GM23338 (cell line): ENCODE measurements at regions not wholly inside any gene's neighbourhood (a gene's known extent, or its start where the extent isn't known, plus 50 kb on each side); places are given as distances from the start of the nearest gene placed in this dataset.

Source experiments
- ATAC-seq: fragments of 200-7000 bp; cut with Tn5 transposase; 3 replicates; pipeline ENCODE4 v1.9.1; 2020
- DNase-seq: peaks from one replicate; pipeline ENCODE4 v3.0.0-alpha.2; 2015; ENCODE audit warnings: low spot score
- H2AFZ ChIP-seq: fragments of 200-600 bp; sonication (generic); 2 replicates; pipeline ENCODE4 v1.8.0; 2016; ENCODE audit warnings: antibody characterized with exemption, mild to moderate bottlenecking, moderate library complexity
- H3F3A ChIP-seq: fragments of 200-600 bp; sonication (generic); replicated peaks from 2 replicates; pipeline ENCODE4 v1.8.0; 2017; ENCODE audit warnings: antibody characterized with exemption, mixed run types, low read depth
- H3K27ac ChIP-seq: fragments of 200-600 bp; sonication (generic); 2 replicates; pipeline ENCODE4 v1.6.1; 2016; ENCODE audit warnings: low read depth
- H3K27me3 ChIP-seq: fragments of 200-600 bp; sonication (generic); 2 replicates; pipeline ENCODE4 v1.8.0; 2016; ENCODE audit warnings: mild to moderate bottlenecking, mixed run types, moderate library complexity; ENCODE audit not compliant: insufficient read depth
- H3K36me3 ChIP-seq: fragments of 200-600 bp; sonication (generic); 2 replicates; pipeline ENCODE4 v1.8.0; 2016; ENCODE audit warnings: mild to moderate bottlenecking; ENCODE audit not compliant: insufficient read depth
- H3K4me1 ChIP-seq: fragments of 200-600 bp; sonication (generic); 2 replicates; pipeline ENCODE4 v1.8.0; 2016; ENCODE audit warnings: mild to moderate bottlenecking, moderate library complexity; ENCODE audit not compliant: insufficient read depth
- H3K4me2 ChIP-seq: fragments of 200-600 bp; sonication (generic); 2 replicates; pipeline ENCODE4 v1.7.1; 2017; ENCODE audit warnings: mixed run types
- H3K4me3 ChIP-seq: fragments of 200-600 bp; sonication (generic); 2 replicates; pipeline ENCODE4 v1.6.1; 2016; ENCODE audit warnings: mixed run types
- H3K79me2 ChIP-seq: fragments of 200-600 bp; sonication (generic); replicated peaks from 2 replicates; pipeline ENCODE4 v1.8.0; 2017; ENCODE audit warnings: mild to moderate bottlenecking; ENCODE audit not compliant: insufficient read depth
- H3K9me2 ChIP-seq: fragments of 200-600 bp; sonication (generic); 2 replicates; pipeline ENCODE4 v1.8.0; 2017; ENCODE audit not compliant: insufficient read depth
- H4K20me1 ChIP-seq: fragments of 200-600 bp; sonication (generic); replicated peaks from 2 replicates; pipeline ENCODE4 v1.8.0; 2017; ENCODE audit warnings: mild to moderate bottlenecking; ENCODE audit not compliant: insufficient read depth
- H3K27ac Mint-ChIP-seq: 2 replicates; pipeline ENCODE4 v1.8.0; 2020; ENCODE audit warnings: inconsistent platforms, mild to moderate bottlenecking, moderate library complexity, mixed read lengths
- H3K27me3 Mint-ChIP-seq: 3 replicates; pipeline ENCODE4 v1.8.0; 2022; ENCODE audit warnings: low read depth, mild to moderate bottlenecking, moderate library complexity, mixed read lengths, inconsistent platforms; ENCODE audit not compliant: insufficient read depth, poor library complexity
- H3K36me3 Mint-ChIP-seq: 3 replicates; pipeline ENCODE4 v1.8.0; 2021; ENCODE audit warnings: low read depth, mild to moderate bottlenecking, inconsistent platforms, moderate library complexity, mixed read lengths
- H3K4me1 Mint-ChIP-seq: 3 replicates; pipeline ENCODE4 v1.8.0; 2020; ENCODE audit warnings: mild to moderate bottlenecking, inconsistent platforms, mixed read lengths
- H3K4me3 Mint-ChIP-seq: 3 replicates; pipeline ENCODE4 v1.8.0; 2021; ENCODE audit warnings: moderate library complexity, mild to moderate bottlenecking, inconsistent platforms, mixed read lengths
- H3K9me3 Mint-ChIP-seq: 3 replicates; pipeline ENCODE4 v1.8.0; 2020; ENCODE audit warnings: moderate library complexity, mild to moderate bottlenecking, inconsistent platforms, mixed read lengths
- CREB1 ChIP-seq: fragments of 250-450 bp; sonication (Bioruptor Pico); IDR thresholded peaks from 2 replicates; pipeline ENCODE4 v1.5.0; 2020; ENCODE audit warnings: low read depth, mild to moderate bottlenecking, moderate library complexity
- CTCF ChIP-seq, 2 experiments: fragments of 200-600 bp in 1 of 2; sonication (generic) in 1 of 2; conservative IDR thresholded peaks; 2 replicates each; pipeline versions ENCODE4 v1.5.1 to v1.6.1; 2016 to 2017; ENCODE audit warnings: antibody characterized with exemption in 2 of 2, low read depth in 2 of 2, mild to moderate bottlenecking in 2 of 2, moderate library complexity in 1 of 2
- EZH2 ChIP-seq: fragments of 200-600 bp; sonication (generic); IDR thresholded peaks from one replicate; pipeline ENCODE4 v1.8.0; 2017; ENCODE audit warnings: antibody characterized with exemption, mild to moderate bottlenecking, low read depth; ENCODE audit not compliant: unreplicated experiment
- EZH2phosphoT487 ChIP-seq: fragments of 200-600 bp; sonication (generic); IDR thresholded peaks from one replicate; pipeline ENCODE4 v1.8.1; 2018; ENCODE audit warnings: antibody characterized with exemption; ENCODE audit not compliant: unreplicated experiment
- JUNB ChIP-seq: IDR thresholded peaks from one replicate; pipeline ENCODE4 v1.6.1; 2016; ENCODE audit warnings: antibody characterized with exemption; ENCODE audit not compliant: unreplicated experiment
- NANOG ChIP-seq: IDR thresholded peaks from 2 replicates; pipeline ENCODE4 v1.6.1; 2016; ENCODE audit warnings: antibody characterized with exemption, borderline replicate concordance
- POLR2AphosphoS5 ChIP-seq: IDR thresholded peaks from 2 replicates; pipeline ENCODE4 v1.6.1; 2016; ENCODE audit warnings: antibody characterized with exemption, low read depth
- REST ChIP-seq: IDR thresholded peaks from one replicate; pipeline ENCODE4 v1.6.1; 2018; ENCODE audit warnings: antibody characterized with exemption; ENCODE audit not compliant: unreplicated experiment
- STAT1 ChIP-seq: IDR thresholded peaks from one replicate; pipeline ENCODE4 v1.6.1; 2016; ENCODE audit warnings: antibody characterized with exemption; ENCODE audit not compliant: unreplicated experiment
- ZNF114 ChIP-seq: fragments of 250-450 bp; sonication (Bioruptor Pico); IDR thresholded peaks from 2 replicates; pipeline ENCODE4 v1.5.0; 2020; ENCODE audit warnings: mild to moderate bottlenecking, moderate library complexity
- ZNF331 ChIP-seq: fragments of 250-450 bp; sonication (Bioruptor Pico); IDR thresholded peaks from 2 replicates; pipeline ENCODE4 v1.5.0; 2020; ENCODE audit warnings: low read depth, mild to moderate bottlenecking, moderate library complexity
- ZNF462 ChIP-seq: fragments of 250-450 bp; sonication (Bioruptor Pico); IDR thresholded peaks from 2 replicates; pipeline ENCODE4 v1.5.0; 2020; ENCODE audit warnings: mild to moderate bottlenecking, moderate library complexity
- TF ChIP-seq, protein P1 (sequence below): IDR thresholded peaks from 2 replicates; pipeline ENCODE4 v1.6.1; 2016; ENCODE audit warnings: antibody characterized with exemption

GRCh38 chr12:46445093-46445492 is 72.5 kb upstream of the SLC38A2 start:
- Histone ChIP-seq H3K4me1 (no peaks in the 10 kb centered on the region), H3K27me3 (no peaks in the 10 kb centered on the region), H3K4me2 (no peak overlapping the region), H2AFZ (no peak overlapping the region), H3K36me3 (no peaks in the 10 kb centered on the region), H3K9me2 (no peaks in the 10 kb centered on the region), H3K79me2 (no peaks in the 10 kb centered on the region), H3F3A (no peaks in the 10 kb centered on the region), H3K27ac (no peak overlapping the region), H3K4me3 (no peak overlapping the region), H4K20me1 (no peaks in the 10 kb centered on the region)
- Mint-ChIP-seq H3K4me1 (peaks cover 25% of the 10 kb centered on the region), H3K36me3 (peaks cover 12% of the 10 kb centered on the region; the same call in 2 of the 3 replicates), H3K27ac (no peak overlapping the region), H3K27me3 (peaks cover 4% of the 10 kb centered on the region), H3K4me3 (no peak overlapping the region), H3K9me3 (peaks cover 5% of the 10 kb centered on the region; the same call in 2 of the 3 replicates)
- DNase-seq: no peak
- no peak for ATAC-seq
- TF ChIP-seq EZH2 (no peak), EZH2phosphoT487 (no peak), STAT1 (no peak), ZNF331 (CRISPR knock-in tag) (no peak), JUNB (no peak), POLR2AphosphoS5 (no peak), NANOG (no peak), ZNF462 (CRISPR knock-in tag) (no peak), CTCF (conservative IDR thresholded peaks at IDR 0.05; ENCODE audit: low read depth in 2 of 2) (no peak), ZNF114 (CRISPR knock-in tag) (no peak), REST (no peak), CREB1 (CRISPR knock-in tag) (no peak)
- TF ChIP-seq, protein P1, sequence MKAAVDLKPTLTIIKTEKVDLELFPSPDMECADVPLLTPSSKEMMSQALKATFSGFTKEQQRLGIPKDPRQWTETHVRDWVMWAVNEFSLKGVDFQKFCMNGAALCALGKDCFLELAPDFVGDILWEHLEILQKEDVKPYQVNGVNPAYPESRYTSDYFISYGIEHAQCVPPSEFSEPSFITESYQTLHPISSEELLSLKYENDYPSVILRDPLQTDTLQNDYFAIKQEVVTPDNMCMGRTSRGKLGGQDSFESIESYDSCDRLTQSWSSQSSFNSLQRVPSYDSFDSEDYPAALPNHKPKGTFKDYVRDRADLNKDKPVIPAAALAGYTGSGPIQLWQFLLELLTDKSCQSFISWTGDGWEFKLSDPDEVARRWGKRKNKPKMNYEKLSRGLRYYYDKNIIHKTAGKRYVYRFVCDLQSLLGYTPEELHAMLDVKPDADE: no peak
